Brain microvascular endothelial cell (primary cell): ENCODE measurements at regions not wholly inside any gene's neighbourhood (a gene's known extent, or its start where the extent isn't known, plus 50 kb on each side); places are given as distances from the start of the nearest gene placed in this dataset.

Experiments used
- DNase-seq: peaks from one replicate; pipeline ENCODE4 v3.0.0-alpha.2; 2020
- H3K27ac ChIP-seq: fragments of 250-450 bp; sonication (Bioruptor Pico); 2 replicates; pipeline ENCODE4 v1.5.1; 2020; ENCODE audit warnings: mild to moderate bottlenecking, moderate library complexity
- H3K27me3 ChIP-seq: fragments of 250-450 bp; sonication (Bioruptor Pico); replicated peaks from 2 replicates; pipeline ENCODE4 v1.5.1; 2020; ENCODE audit warnings: mild to moderate bottlenecking
- H3K36me3 ChIP-seq: fragments of 250-450 bp; sonication (Bioruptor Pico); replicated peaks from 2 replicates; pipeline ENCODE4 v1.5.1; 2020; ENCODE audit warnings: mild to moderate bottlenecking
- H3K4me3 ChIP-seq: 2 replicates; pipeline ENCODE4 v1.5.1; 2011; ENCODE audit warnings: low read depth, mild to moderate bottlenecking, control low read depth, low read length, moderate library complexity
- CTCF ChIP-seq: IDR thresholded peaks from 2 replicates; pipeline ENCODE4 v1.5.1; 2011; ENCODE audit warnings: low read depth, mild to moderate bottlenecking, moderate library complexity, low read length, control low read depth, inconsistent platforms; ENCODE audit errors: missing control alignments
- in situ Hi-C: cut with HindIII; loops from 2 replicates; pipeline ENCODE4 v1.10.0; 2017; ENCODE audit warnings: low sequenced_read_pairs, low pct_ligation_motif_present

DNA sequence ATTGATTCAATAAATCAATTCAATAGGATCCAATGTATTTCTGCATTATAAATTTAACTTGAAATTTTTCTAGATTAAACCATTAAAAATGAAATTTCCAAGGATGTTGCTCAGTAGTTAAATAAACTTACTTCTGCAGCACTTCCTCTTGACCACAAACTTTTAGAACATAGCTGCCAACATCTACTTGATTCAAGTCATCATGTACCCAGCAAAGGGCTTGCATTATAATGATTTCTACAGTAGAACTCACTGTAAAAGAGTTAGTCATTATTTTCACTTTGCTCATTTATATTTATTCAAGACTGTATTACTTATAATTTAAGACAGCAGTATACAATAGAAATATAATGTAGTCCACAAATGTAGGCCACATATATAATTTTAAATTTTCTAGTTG lies 59.2 kb downstream of the PIK3C2A start:
- in situ Hi-C loops: no loop called here
- TF ChIP-seq CTCF: no peak
- Histone ChIP-seq H3K27me3 (no peaks in the 10 kb centered on the region), H3K36me3 (peaks cover 15% of the 10 kb centered on the region), H3K27ac (no peak overlapping the region), H3K4me3 (no peak overlapping the region)
- no peak for DNase-seq

DNA sequence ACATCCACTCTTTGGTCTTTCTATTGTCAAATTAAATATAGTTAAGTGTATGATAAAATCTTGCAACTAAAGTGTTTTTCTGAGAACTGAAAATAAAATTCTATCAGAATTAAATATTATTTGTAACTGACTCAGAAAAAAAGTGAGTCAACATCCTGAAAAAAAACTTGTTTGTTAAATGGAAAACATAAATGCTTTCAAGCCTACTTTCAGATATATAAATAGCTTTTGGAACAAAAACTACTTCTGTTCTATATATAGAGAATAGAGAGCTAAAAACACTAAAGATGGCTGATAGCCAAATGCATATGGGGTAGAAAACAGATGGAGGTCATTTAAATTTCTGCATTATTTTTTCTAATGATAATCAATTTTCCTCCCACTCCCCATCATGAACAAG lies 61.8 kb downstream of the PIK3C2A start:
- no peak for DNase-seq
- in situ Hi-C loops: no loop called here
- Histone ChIP-seq H3K27me3 (no peaks in the 10 kb centered on the region), H3K4me3 (no peak overlapping the region), H3K27ac (no peak overlapping the region), H3K36me3 (peaks cover 24% of the 10 kb centered on the region)
- TF ChIP-seq CTCF: no peak

DNA sequence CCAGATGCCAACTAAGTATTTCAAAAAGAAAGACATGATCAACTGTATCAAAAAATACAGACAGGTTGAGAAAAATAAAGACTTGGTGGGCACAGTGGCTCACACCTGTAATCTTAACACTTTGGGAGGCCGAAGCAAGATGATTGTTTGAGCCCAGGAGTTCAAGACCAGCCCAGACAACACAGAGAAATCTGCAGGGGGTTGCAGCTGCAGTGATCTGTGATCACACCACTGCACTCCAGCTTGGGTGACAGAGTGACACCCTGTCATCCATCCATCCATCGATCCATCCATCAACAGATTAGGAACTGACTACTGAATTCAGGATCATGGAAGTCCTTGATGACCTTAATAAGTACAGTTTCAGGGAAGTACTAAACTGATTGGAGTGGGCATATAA lies 65.0 kb upstream of the RPS13 start:
- no peak for TF ChIP-seq CTCF
- in situ Hi-C loops: no loop called here
- H3K4me3 ChIP-seq: no peak overlapping the region
- H3K27me3 ChIP-seq: no peaks in the 10 kb centered on the region
- H3K27ac ChIP-seq: no peak overlapping the region
- H3K36me3 ChIP-seq: peaks cover 19% of the 10 kb centered on the region
- no peak for DNase-seq

- in situ Hi-C loops: no loop called here
- H3K36me3 ChIP-seq: peaks cover 17% of the 10 kb centered on the region
- no peak for TF ChIP-seq CTCF
- H3K27ac ChIP-seq: no peak overlapping the region
- no peak overlapping the region for H3K4me3 ChIP-seq
- H3K27me3 ChIP-seq: no peaks in the 10 kb centered on the region
- no peak for DNase-seq
These were observed 63.7 kb upstream of the RPS13 start for GRCh38 chr11:17141156-17141555.

DNA sequence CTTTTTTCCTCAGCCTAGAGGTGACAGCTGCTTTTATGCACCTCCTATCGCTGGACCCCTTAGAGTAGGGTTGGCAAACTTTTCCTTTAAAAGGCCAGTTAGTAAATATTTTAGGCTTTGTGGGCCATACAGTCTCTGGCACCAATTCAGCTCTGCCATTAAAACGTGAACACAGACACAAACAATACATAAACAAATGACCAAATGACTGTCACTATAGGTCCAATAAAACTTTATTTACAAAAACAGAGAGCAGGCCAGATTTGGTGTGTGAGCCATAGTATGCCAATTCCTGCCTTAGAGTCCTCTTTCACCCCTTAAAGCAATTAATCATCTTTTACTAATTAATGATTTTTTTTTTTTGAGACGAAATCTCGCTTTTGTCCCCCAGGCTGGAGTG lies 61.1 kb upstream of the RPS13 start:
- no peak overlapping the region for H3K4me3 ChIP-seq
- DNase-seq: no peak
- TF ChIP-seq CTCF: no peak
- H3K27me3 ChIP-seq: no peaks in the 10 kb centered on the region
- in situ Hi-C loops: no loop called here
- H3K27ac ChIP-seq: no peak overlapping the region
- peaks cover 15% of the 10 kb centered on the region for H3K36me3 ChIP-seq

DNA sequence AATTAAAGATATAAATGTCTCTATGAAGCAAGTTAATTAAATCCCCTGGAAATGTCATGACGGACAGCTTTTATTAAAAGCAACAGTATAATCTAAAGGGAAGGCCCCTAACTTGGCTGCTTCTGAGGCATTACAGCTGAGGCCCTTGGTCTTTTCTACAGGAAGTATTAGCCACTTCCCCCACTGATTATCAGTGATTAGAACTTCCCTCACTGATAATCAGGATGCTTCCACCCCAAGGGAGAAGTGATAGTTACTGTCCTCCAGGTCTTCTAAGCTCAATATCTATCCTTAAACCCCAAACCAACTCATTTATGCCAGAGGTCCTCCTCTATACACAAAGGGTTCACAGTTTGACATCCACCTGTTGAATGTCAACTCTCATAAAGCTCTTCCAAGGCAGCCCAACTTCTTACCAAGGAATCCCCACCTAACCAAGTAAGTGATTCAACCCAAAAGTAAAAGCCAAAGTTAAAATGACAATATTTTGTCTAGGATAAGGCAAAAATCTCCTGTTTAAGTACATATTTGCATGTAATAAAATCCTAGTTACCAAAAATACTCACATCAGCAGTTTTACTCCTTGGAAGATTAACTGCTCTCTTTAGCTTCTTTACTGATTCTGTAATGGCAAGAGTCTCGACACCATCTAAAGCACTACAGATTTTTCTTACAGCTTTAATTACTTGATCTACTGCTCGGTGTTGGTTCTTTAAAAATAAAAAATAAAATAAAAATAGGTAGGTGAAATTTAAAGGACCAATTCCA lies 58.6 kb upstream of the RPS13 start:
- no peak for DNase-seq
- H3K27me3 ChIP-seq: no peaks in the 10 kb centered on the region
- TF ChIP-seq CTCF: no peak
- in situ Hi-C loops: no loop called here
- no peak overlapping the region for H3K27ac ChIP-seq
- H3K4me3 ChIP-seq: no peak overlapping the region
- H3K36me3 ChIP-seq: peaks cover 13% of the 10 kb centered on the region
